Karpas-422 (cell line): ENCODE measurements at regions not wholly inside any gene's neighbourhood (a gene's known extent, or its start where the extent isn't known, plus 50 kb on each side); places are given as distances from the start of the nearest gene placed in this dataset.
"Not testable (repeated sequence)": the region's sequence is repeated elsewhere in the genome, so short reads cannot be mapped to it uniquely, and the experiment has no call there.

Experiments used
- DNase-seq: peaks from one replicate; pipeline ENCODE4 v3.0.0-alpha.2; 2015
- H2AFZ ChIP-seq: fragments of 200-600 bp; sonication (generic); 2 replicates; pipeline ENCODE4 v1.6.1; 2014; ENCODE audit warnings: antibody characterized with exemption, low read length, mixed read lengths
- H3K27ac ChIP-seq: fragments of 200-600 bp; sonication (generic); 2 replicates; pipeline ENCODE4 v1.5.1; 2014; ENCODE audit warnings: mild to moderate bottlenecking, low read length, moderate library complexity
- H3K27me3 ChIP-seq: fragments of 200-600 bp; sonication (generic); 2 replicates; pipeline ENCODE4 v1.6.1; 2014; ENCODE audit warnings: low read length, mixed read lengths
- H3K36me3 ChIP-seq: fragments of 200-600 bp; sonication (generic); 2 replicates; pipeline ENCODE4 v1.6.1; 2014; ENCODE audit warnings: low read length, mixed read lengths; ENCODE audit not compliant: insufficient read depth
- H3K4me1 ChIP-seq: fragments of 200-600 bp; sonication (generic); 2 replicates; pipeline ENCODE4 v1.6.1; 2014; ENCODE audit warnings: mild to moderate bottlenecking, low read length, mixed read lengths
- H3K4me2 ChIP-seq: fragments of 200-600 bp; sonication (generic); 2 replicates; pipeline ENCODE4 v1.6.1; 2014; ENCODE audit warnings: low read length, low read depth, mild to moderate bottlenecking; ENCODE audit not compliant: poor library complexity, severe bottlenecking
- H3K4me3 ChIP-seq: fragments of 200-600 bp; sonication (generic); 2 replicates; pipeline ENCODE4 v1.5.1; 2014; ENCODE audit warnings: mild to moderate bottlenecking, antibody characterized with exemption, low read length, mixed read lengths
- H3K79me2 ChIP-seq: fragments of 200-600 bp; sonication (generic); 2 replicates; pipeline ENCODE4 v1.6.1; 2014; ENCODE audit warnings: mild to moderate bottlenecking, low read length, mixed read lengths
- H3K9ac ChIP-seq: fragments of 200-600 bp; sonication (generic); 2 replicates; pipeline ENCODE4 v1.6.0; 2014; ENCODE audit warnings: low read length
- H3K9me2 ChIP-seq: fragments of 200-600 bp; sonication (generic), shearing (Covaris generic); replicated peaks from 2 replicates; pipeline ENCODE4 v1.6.0; 2014; ENCODE audit warnings: mild to moderate bottlenecking, low read length, moderate library complexity; ENCODE audit not compliant: insufficient read depth
- H3K9me3 ChIP-seq: fragments of 300-700, 200-600 bp; sonication (generic); 2 replicates; pipeline ENCODE4 v1.6.1; 2014; ENCODE audit warnings: low read length, mixed read lengths
- H4K20me1 ChIP-seq: fragments of 200-600 bp; sonication (generic); 2 replicates; pipeline ENCODE4 v1.6.1; 2014; ENCODE audit warnings: mild to moderate bottlenecking, antibody characterized with exemption, low read length, low read depth; ENCODE audit not compliant: insufficient read depth

DNA sequence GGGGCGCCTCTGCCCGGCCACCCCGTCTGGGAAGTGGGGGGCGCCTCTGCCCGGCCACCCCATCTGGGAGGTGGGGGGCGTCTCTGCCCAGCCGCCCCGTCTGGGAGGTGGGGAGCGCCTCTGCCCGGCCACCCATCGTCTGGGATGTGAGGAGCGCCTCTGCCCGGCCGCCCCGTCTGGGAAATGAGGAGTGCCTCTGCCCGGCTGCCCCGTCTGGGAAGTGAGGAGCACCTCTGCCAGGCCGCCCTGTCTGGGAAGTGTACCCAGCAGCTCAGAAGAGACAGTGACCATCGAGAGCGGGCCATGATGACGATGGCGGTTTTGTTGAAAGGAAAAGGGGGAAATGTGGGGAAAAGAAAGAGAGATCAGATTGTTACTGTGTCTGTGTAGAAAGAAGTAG is 249.2 kb upstream of the USP15 start:
- not testable (repeated sequence) for H3K27me3 ChIP-seq, H3K27ac ChIP-seq, H3K4me1 ChIP-seq, H3K4me3 ChIP-seq, H3K9me3 ChIP-seq, H4K20me1 ChIP-seq, H3K4me2 ChIP-seq, DNase-seq, H3K9ac ChIP-seq, H3K36me3 ChIP-seq, H3K9me2 ChIP-seq, H2AFZ ChIP-seq, H3K79me2 ChIP-seq

- Histone ChIP-seq H3K9me3 (no peaks in the 10 kb centered on the region), H4K20me1 (no peaks in the 10 kb centered on the region), H3K27me3 (no peaks in the 10 kb centered on the region; the same call in 1 of the 2 replicates), H3K79me2 (no peaks in the 10 kb centered on the region), H3K4me1 (no peaks in the 10 kb centered on the region), H3K9ac (no peak overlapping the region), H3K36me3 (no peaks in the 10 kb centered on the region), H3K27ac (no peak overlapping the region), H2AFZ (no peak overlapping the region), H3K4me3 (no peak overlapping the region), H3K4me2 (no peak overlapping the region), H3K9me2 (no peaks in the 10 kb centered on the region)
- no peak for DNase-seq
These were observed 245.9 kb upstream of the USP15 start for GRCh38 chr12:62014330-62014729.

DNA sequence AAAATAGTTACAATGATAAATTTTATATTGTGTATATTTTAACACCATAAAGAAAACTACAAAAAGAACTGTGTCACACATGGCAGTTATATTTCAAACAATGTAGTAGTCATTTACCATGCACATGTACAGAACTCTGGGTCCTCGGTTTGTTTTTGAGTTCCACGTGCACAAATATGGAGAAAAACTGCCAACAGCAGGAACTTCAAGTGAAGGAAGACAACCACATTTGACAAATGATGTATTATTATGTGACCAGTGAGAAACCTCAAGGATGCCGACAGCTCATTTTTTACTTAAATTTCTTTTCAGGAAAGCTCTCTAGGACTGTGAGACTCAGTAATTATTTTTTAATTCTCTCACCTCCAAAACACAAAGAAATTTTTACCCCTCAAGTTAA is 244.2 kb upstream of the USP15 start:
- Histone ChIP-seq H3K9me3 (no peaks in the 10 kb centered on the region), H3K4me1 (no peaks in the 10 kb centered on the region), H3K27me3 (no peaks in the 10 kb centered on the region; the same call in 1 of the 2 replicates), H4K20me1 (no peaks in the 10 kb centered on the region), H3K4me2 (no peak overlapping the region), H3K36me3 (no peaks in the 10 kb centered on the region), H3K27ac (no peak overlapping the region), H2AFZ (no peak overlapping the region), H3K9me2 (no peaks in the 10 kb centered on the region), H3K4me3 (no peak overlapping the region), H3K9ac (no peak overlapping the region), H3K79me2 (no peaks in the 10 kb centered on the region)
- DNase-seq: no peak

DNA sequence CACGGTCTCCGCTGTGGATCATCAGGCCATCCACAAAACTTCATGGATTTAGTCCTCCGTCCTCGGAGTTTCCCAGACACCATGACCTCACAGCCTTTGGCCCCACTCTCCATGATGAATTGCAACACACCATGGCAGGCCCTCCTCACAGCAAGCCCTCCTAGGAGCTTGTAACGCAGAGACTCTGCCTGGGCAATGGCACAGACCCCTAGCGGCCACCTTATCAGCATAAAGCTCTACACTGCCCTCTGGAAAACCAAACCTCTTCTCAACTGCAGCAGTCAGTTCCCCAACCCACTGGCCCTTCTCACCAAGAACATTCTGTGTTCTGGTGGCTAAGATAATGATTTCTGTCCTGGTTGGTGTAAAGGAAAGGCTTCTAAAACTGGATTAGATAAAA is 238.4 kb upstream of the USP15 start:
- H3K36me3 ChIP-seq: no peaks in the 10 kb centered on the region
- H3K4me2 ChIP-seq: no peak overlapping the region
- no peak overlapping the region for H3K9ac ChIP-seq
- no peaks in the 10 kb centered on the region for H3K79me2 ChIP-seq
- H2AFZ ChIP-seq: no peak overlapping the region
- no peak overlapping the region for H3K4me3 ChIP-seq
- H3K9me3 ChIP-seq: no peaks in the 10 kb centered on the region
- H3K27ac ChIP-seq: no peak overlapping the region
- no peaks in the 10 kb centered on the region for H4K20me1 ChIP-seq
- no peaks in the 10 kb centered on the region; the same call in 1 of the 2 replicates for H3K27me3 ChIP-seq
- no peaks in the 10 kb centered on the region for H3K9me2 ChIP-seq
- no peak for DNase-seq
- H3K4me1 ChIP-seq: no peaks in the 10 kb centered on the region

- Histone ChIP-seq H4K20me1 (no peaks in the 10 kb centered on the region), H3K4me3 (no peak overlapping the region), H3K79me2 (no peaks in the 10 kb centered on the region), H3K4me2 (no peak overlapping the region), H3K4me1 (no peaks in the 10 kb centered on the region), H2AFZ (no peak overlapping the region), H3K9me2 (no peaks in the 10 kb centered on the region), H3K36me3 (no peaks in the 10 kb centered on the region), H3K9me3 (no peaks in the 10 kb centered on the region), H3K9ac (no peak overlapping the region), H3K27ac (no peak overlapping the region), H3K27me3 (no peaks in the 10 kb centered on the region)
- DNase-seq: no peak
These were observed 231.7 kb upstream of the USP15 start for GRCh38 chr12:62028536-62028935.

DNA sequence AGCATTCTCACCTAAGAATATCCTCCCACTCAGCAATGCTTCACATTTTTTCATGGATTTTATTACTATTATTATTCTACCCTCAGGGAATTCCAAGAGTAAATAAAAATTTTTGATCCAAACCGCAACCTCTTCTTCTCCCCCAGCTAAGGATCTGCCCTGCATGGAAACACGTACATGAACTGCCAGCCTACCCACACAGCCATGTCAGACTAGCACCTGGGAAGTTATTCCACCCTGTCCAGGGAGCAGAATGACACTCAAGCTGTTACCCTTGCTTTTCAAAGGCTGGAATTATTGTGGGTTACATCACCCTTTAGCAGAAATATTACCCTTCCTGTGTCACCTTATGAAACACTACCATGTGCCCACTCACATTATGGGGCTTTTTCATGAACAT is 227.3 kb upstream of the USP15 start:
- no peak for DNase-seq
- Histone ChIP-seq H3K9me3 (no peaks in the 10 kb centered on the region), H2AFZ (no peak overlapping the region), H3K27ac (no peak overlapping the region), H3K4me3 (no peak overlapping the region), H3K27me3 (no peaks in the 10 kb centered on the region), H3K4me2 (no peak overlapping the region), H3K9me2 (no peaks in the 10 kb centered on the region), H3K79me2 (no peaks in the 10 kb centered on the region), H3K9ac (no peak overlapping the region), H4K20me1 (no peaks in the 10 kb centered on the region), H3K36me3 (no peaks in the 10 kb centered on the region), H3K4me1 (no peaks in the 10 kb centered on the region)

GRCh38 chr12:62044450-62045135 is 215.6 kb upstream of the USP15 start:
- Histone ChIP-seq H3K4me3 (no peak overlapping the region), H3K36me3 (no peaks in the 10 kb centered on the region), H3K9me2 (no peaks in the 10 kb centered on the region), H3K4me1 (no peaks in the 10 kb centered on the region), H2AFZ (no peak overlapping the region), H3K9ac (no peak overlapping the region), H3K27me3 (no peaks in the 10 kb centered on the region), H3K79me2 (no peaks in the 10 kb centered on the region), H3K4me2 (no peak overlapping the region), H4K20me1 (no peaks in the 10 kb centered on the region), H3K9me3 (no peaks in the 10 kb centered on the region), H3K27ac (no peak overlapping the region)
- no peak for DNase-seq

DNA sequence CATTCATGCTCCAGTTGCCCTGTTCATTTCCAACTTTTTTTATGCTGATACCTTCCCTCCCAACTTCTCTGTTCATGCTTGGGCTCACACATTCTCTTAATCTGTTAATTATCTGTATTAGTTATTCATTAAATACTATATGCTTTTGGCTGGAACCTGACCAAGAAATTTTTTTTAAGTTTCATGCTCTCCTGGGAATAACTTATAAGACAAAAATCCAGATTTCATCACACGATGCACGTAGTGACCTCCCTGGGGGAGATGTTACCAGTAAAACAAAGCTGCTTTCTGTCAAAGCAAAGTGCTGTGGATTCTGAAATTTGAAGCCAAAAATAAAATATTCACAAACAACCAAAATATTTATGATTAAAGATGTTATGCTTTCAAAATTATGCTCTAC is 215.0 kb upstream of the USP15 start:
- no peak overlapping the region for H3K4me3 ChIP-seq
- no peaks in the 10 kb centered on the region for H3K36me3 ChIP-seq
- H3K27me3 ChIP-seq: no peaks in the 10 kb centered on the region
- DNase-seq: no peak
- H3K27ac ChIP-seq: no peak overlapping the region
- H3K4me2 ChIP-seq: no peak overlapping the region
- H3K9ac ChIP-seq: no peak overlapping the region
- H3K9me3 ChIP-seq: no peaks in the 10 kb centered on the region
- no peaks in the 10 kb centered on the region for H3K9me2 ChIP-seq
- no peak overlapping the region for H2AFZ ChIP-seq
- H3K79me2 ChIP-seq: no peaks in the 10 kb centered on the region
- H3K4me1 ChIP-seq: no peaks in the 10 kb centered on the region
- no peaks in the 10 kb centered on the region for H4K20me1 ChIP-seq

DNA sequence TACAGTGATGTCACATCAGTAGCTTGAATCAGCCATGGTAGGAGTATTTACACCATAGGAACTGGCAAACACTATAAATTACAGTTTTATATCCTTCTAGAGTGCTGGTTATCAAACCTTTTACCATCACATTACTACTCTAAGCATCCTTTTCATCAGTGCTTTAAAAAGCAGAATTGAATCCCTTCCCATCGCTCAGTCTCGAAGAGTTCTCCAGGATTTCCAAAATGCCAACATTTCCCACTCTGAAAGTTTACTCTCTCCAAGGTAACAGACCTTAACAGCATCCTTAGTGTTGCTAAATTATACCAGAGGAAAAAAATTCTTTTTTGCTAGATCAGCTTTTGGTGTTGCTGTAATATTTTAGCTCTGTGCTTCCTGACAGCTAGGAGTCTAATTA is 209.4 kb upstream of the USP15 start:
- Histone ChIP-seq H3K9ac (no peak overlapping the region), H3K27ac (no peak overlapping the region), H3K4me2 (no peak overlapping the region), H3K9me2 (no peaks in the 10 kb centered on the region), H3K4me3 (no peak overlapping the region), H3K27me3 (no peaks in the 10 kb centered on the region), H3K79me2 (no peaks in the 10 kb centered on the region), H3K9me3 (no peaks in the 10 kb centered on the region), H2AFZ (no peak overlapping the region), H3K36me3 (no peaks in the 10 kb centered on the region), H3K4me1 (no peaks in the 10 kb centered on the region), H4K20me1 (no peaks in the 10 kb centered on the region)
- DNase-seq: no peak
